H1 (cell line): ENCODE measurements at regions not wholly inside any gene's neighbourhood (a gene's known extent, or its start where the extent isn't known, plus 50 kb on each side); places are given as distances from the start of the nearest gene placed in this dataset.

Source experiments
- BACH1 ChIP-seq: IDR thresholded peaks from 2 replicates; pipeline ENCODE4 v1.6.1; 2012; ENCODE audit warnings: low read length, improper control_type of control experiment
- BRCA1 ChIP-seq: IDR thresholded peaks from 2 replicates; pipeline ENCODE4 v1.6.1; 2012; ENCODE audit warnings: low read depth, low read length, improper control_type of control experiment
- CBX5 ChIP-seq: fragments of 300-800, 300-1000 bp; sonication (generic); IDR thresholded peaks from 2 replicates; pipeline ENCODE4 v1.7.1; 2016; ENCODE audit warnings: antibody characterized with exemption, low read length, low read depth
- CTCF ChIP-seq, 3 experiments: IDR thresholded peaks; 1 replicate in 2 of 3; 2 replicates in 1 of 3; pipeline versions ENCODE4 v1.5.1 to v1.6.1; 2011; ENCODE audit warnings: low read length in 3 of 3, mild to moderate bottlenecking in 3 of 3, inconsistent platforms in 2 of 3, low read depth in 1 of 3, moderate library complexity in 1 of 3; ENCODE audit not compliant: insufficient read depth in 1 of 3; ENCODE audit errors: control extremely low read depth in 1 of 3
- EZH2 ChIP-seq: fragments of 200-600 bp; sonication (generic); IDR thresholded peaks from 2 replicates; pipeline ENCODE4 v1.7.1; 2012; ENCODE audit warnings: low read depth, mild to moderate bottlenecking, moderate library complexity, low read length, inconsistent platforms; ENCODE audit not compliant: severe bottlenecking
- GTF2F1 ChIP-seq: IDR thresholded peaks from 2 replicates; pipeline ENCODE4 v1.6.1; 2012; ENCODE audit warnings: low read depth, low read length, improper control_type of control experiment, borderline replicate concordance
- KDM1A ChIP-seq: fragments of 200-600, 300-600 bp; sonication (generic); IDR thresholded peaks from 2 replicates; pipeline ENCODE4 v1.7.1; 2016; ENCODE audit warnings: mild to moderate bottlenecking, low read length, borderline replicate concordance
- MAFK ChIP-seq: IDR thresholded peaks from 2 replicates; pipeline ENCODE4 v1.6.1; 2012; ENCODE audit warnings: low read depth, mild to moderate bottlenecking, improper control_type of control experiment, low read length
- MAX ChIP-seq: IDR thresholded peaks from 2 replicates; pipeline ENCODE4 v1.6.1; 2012; ENCODE audit warnings: inconsistent platforms
- NANOG ChIP-seq: IDR thresholded peaks from 2 replicates; pipeline ENCODE4 v1.6.1; 2011; ENCODE audit warnings: low read length, low read depth, mild to moderate bottlenecking, inconsistent platforms; ENCODE audit not compliant: insufficient read depth, poor library complexity, severe bottlenecking
- NRF1 ChIP-seq: IDR thresholded peaks from 2 replicates; pipeline ENCODE4 v1.6.1; 2011; ENCODE audit warnings: mild to moderate bottlenecking, low read depth, low read length, improper control_type of control experiment
- POLR2A ChIP-seq, 2 experiments: IDR thresholded peaks; 1 replicate in 1 of 2; 2 replicates in 1 of 2; pipeline ENCODE4 v1.6.1; 2011; ENCODE audit warnings: low read depth in 2 of 2, low read length in 2 of 2, mild to moderate bottlenecking in 2 of 2; ENCODE audit errors: control extremely low read depth in 1 of 2
- POLR2AphosphoS5 ChIP-seq: IDR thresholded peaks from 2 replicates; pipeline ENCODE4 v1.6.1; 2011; ENCODE audit warnings: low read depth, low read length
- RBBP5 ChIP-seq: IDR thresholded peaks from 2 replicates; pipeline ENCODE4 v1.7.1; 2012; ENCODE audit warnings: low read depth, mild to moderate bottlenecking, inconsistent platforms, low read length, moderate library complexity, borderline replicate concordance

- no peak for TF ChIP-seq CTCF (IDR thresholded peaks at IDR 0.05; ENCODE audit: control extremely low read depth in 1 of 3, insufficient read depth in 1 of 3, low read depth in 1 of 3, low read length in 3 of 3)
- no peak for TF ChIP-seq MAX
- no peak for TF ChIP-seq BRCA1
- no peak for TF ChIP-seq NRF1
- no peak for TF ChIP-seq POLR2A (IDR thresholded peaks at IDR 0.05; ENCODE audit: control extremely low read depth in 1 of 2, low read depth in 2 of 2, low read length in 2 of 2)
- no peak for TF ChIP-seq CBX5
- TF ChIP-seq POLR2AphosphoS5: no peak
- TF ChIP-seq MAFK: no peak
- TF ChIP-seq BACH1: no peak
- TF ChIP-seq GTF2F1: no peak
- TF ChIP-seq NANOG: no peak
- TF ChIP-seq RBBP5: no peak
- no peak for TF ChIP-seq EZH2
- no peak for TF ChIP-seq KDM1A
These were observed 168.6 kb downstream of the CD83 start for GRCh38 chr6:14286144-14286543.
